SK-N-SH (cell line): ENCODE measurements at regions not wholly inside any gene's neighbourhood (a gene's known extent, or its start where the extent isn't known, plus 50 kb on each side); places are given as distances from the start of the nearest gene placed in this dataset.

Source experiments
- CTCF ChIA-PET: fragments of 300-600, 350-600 bp; formaldehyde crosslinking; extraction: SDS; loops from one replicate; lab custom pipeline; 2021; lab: Yijun Ruan, JAX
- POLR2A ChIA-PET: fragments of 350-600 bp; sonication (Branson Sonifier 250); formaldehyde crosslinking; extraction: SDS; loops from one replicate; lab custom pipeline; 2020; ENCODE audit warnings: antibody characterized with exemption, inconsistent platforms; lab: Yijun Ruan, JAX
- DNase-seq: peaks from one replicate; pipeline ENCODE4 v3.0.0; 2012
- H2AFZ ChIP-seq: fragments of 200-600 bp; sonication (generic); 2 replicates; pipeline ENCODE4 v1.8.1; 2016; ENCODE audit warnings: antibody characterized with exemption, mild to moderate bottlenecking, low read depth
- H3F3A ChIP-seq: fragments of 200-600 bp; sonication (generic); replicated peaks from 2 replicates; pipeline ENCODE3; 2016; ENCODE audit warnings: antibody characterized with exemption, mild to moderate bottlenecking; ENCODE audit not compliant: insufficient read depth
- H3K27ac ChIP-seq, 2 experiments: fragments of 200-500 bp in 1 of 2; fragments of 200-600 bp in 1 of 2; sonication (Bioruptor generic) in 1 of 2; sonication (generic), shearing (Covaris generic) in 1 of 2; 2 replicates each; pipeline versions ENCODE4 v1.5.1 to v1.6.1; 2014 to 2016; ENCODE audit warnings: low read depth in 2 of 2, inconsistent platforms in 1 of 2, low read length in 1 of 2, mild to moderate bottlenecking in 1 of 2, mixed read lengths in 1 of 2
- H3K27me3 ChIP-seq: fragments of 200-600 bp; sonication (generic), shearing (Covaris generic); 2 replicates; pipeline ENCODE4 v1.6.1; 2016; ENCODE audit warnings: mixed run types; ENCODE audit not compliant: insufficient read depth
- H3K36me3 ChIP-seq, 2 experiments: fragments of 200-500 bp in 1 of 2; fragments of 200-600 bp in 1 of 2; sonication (Bioruptor generic) in 1 of 2; sonication (generic) in 1 of 2; replicated peaks in 1 of 2; 2 replicates each; pipeline versions ENCODE3 to v1.5.1; 2014 to 2016; ENCODE audit warnings: low read length in 1 of 2, mild to moderate bottlenecking in 1 of 2; ENCODE audit not compliant: insufficient read depth in 2 of 2, control insufficient read depth in 1 of 2
- H3K4me1 ChIP-seq, 2 experiments: fragments of 200-500 bp in 1 of 2; fragments of 200-600 bp in 1 of 2; sonication (Bioruptor generic) in 1 of 2; sonication (generic), shearing (Covaris generic) in 1 of 2; 2 replicates each; pipeline versions ENCODE4 v1.5.1 to v1.6.1; 2014 to 2016; ENCODE audit warnings: low read depth in 1 of 2, low read length in 1 of 2, mixed run types in 1 of 2; ENCODE audit not compliant: insufficient read depth in 2 of 2, control insufficient read depth in 1 of 2
- H3K4me2 ChIP-seq: fragments of 200-600 bp; sonication (generic), shearing (Covaris generic); 2 replicates; pipeline ENCODE4 v1.6.1; 2017; ENCODE audit warnings: mixed run types
- H3K4me3 ChIP-seq, 2 experiments: fragments of 200-500 bp in 1 of 2; fragments of 200-600 bp in 1 of 2; sonication (Bioruptor generic) in 1 of 2; sonication (generic), shearing (Covaris generic) in 1 of 2; 2 replicates each; pipeline versions ENCODE4 v1.5.1 to v1.8.1; 2014 to 2016; ENCODE audit warnings: low read depth in 2 of 2, inconsistent platforms in 1 of 2, low read length in 1 of 2, mild to moderate bottlenecking in 1 of 2, mixed read lengths in 1 of 2, moderate library complexity in 1 of 2
- H3K79me2 ChIP-seq: fragments of 200-600 bp; sonication (generic); 2 replicates; pipeline ENCODE4 v1.8.1; 2017; ENCODE audit warnings: mild to moderate bottlenecking; ENCODE audit not compliant: insufficient read depth
- H3K9ac ChIP-seq: fragments of 200-600 bp; sonication (generic); 2 replicates; pipeline ENCODE4 v1.6.1; 2017; ENCODE audit warnings: mixed run types
- H3K9me2 ChIP-seq: fragments of 200-600 bp; sonication (generic); 2 replicates; pipeline ENCODE4 v1.6.1; 2017; ENCODE audit warnings: mixed run types
- H3K9me3 ChIP-seq: fragments of 200-600 bp; sonication (generic); 2 replicates; pipeline ENCODE4 v1.6.1; 2017; ENCODE audit warnings: mixed run types, mild to moderate bottlenecking, moderate library complexity
- H4K20me1 ChIP-seq: fragments of 200-600 bp; sonication (generic); 2 replicates; pipeline ENCODE4 v1.6.1; 2017; ENCODE audit warnings: mild to moderate bottlenecking, mixed run types; ENCODE audit not compliant: insufficient read depth
- GABPA ChIP-seq: IDR thresholded peaks from 2 replicates; pipeline ENCODE4 v1.4.0; 2012; ENCODE audit warnings: low read depth, mild to moderate bottlenecking
- GATA2 ChIP-seq: sonication (generic); formaldehyde crosslinking; IDR thresholded peaks from 2 replicates; pipeline ENCODE4 v1.5.0; 2020; ENCODE audit warnings: mild to moderate bottlenecking, missing genetic modification reagents
- TAF1 ChIP-seq: IDR thresholded peaks from 2 replicates; pipeline ENCODE4 v1.6.1; 2012; ENCODE audit warnings: low read depth, mild to moderate bottlenecking, low read length, moderate library complexity, borderline replicate concordance
- USF1 ChIP-seq: IDR thresholded peaks from 2 replicates; pipeline ENCODE4 v1.4.0; 2012; ENCODE audit warnings: low read depth, borderline replicate concordance
- USF2 ChIP-seq: fragments of 150-350 bp; IDR thresholded peaks from 2 replicates; pipeline ENCODE4 v1.6.1; 2017; ENCODE audit warnings: antibody characterized with exemption, low read length, low read depth, borderline replicate concordance
- ZBTB33 ChIP-seq: IDR thresholded peaks from 2 replicates; pipeline ENCODE4 v1.4.0; 2012; ENCODE audit warnings: low read depth, borderline replicate concordance
- WGBS: methylation state at CpG from one replicate; pipeline ENCODE4 v1.1.6; 2017; ENCODE audit warnings: low lambda C conversion rate; 5-methylcytosine and 5-hydroxymethylcytosine counted together
- TF ChIP-seq, protein P1 (sequence below): IDR thresholded peaks from 2 replicates; pipeline ENCODE4 v1.6.1; 2012; ENCODE audit warnings: mild to moderate bottlenecking, low read depth, low read length, moderate library complexity
- TF ChIP-seq, protein P2 (sequence below): IDR thresholded peaks from 2 replicates; pipeline ENCODE4; 2012

GRCh38 chr4:177671845-177672244 lies 229.6 kb upstream of the AGA start:
- H2AFZ ChIP-seq, result no peak overlapping the region
- H3K79me2 ChIP-seq, result no peaks in the 10 kb centered on the region
- no peaks in the 10 kb centered on the region for H4K20me1 ChIP-seq
- ChIA-PET CTCF (no interaction called here), POLR2A (no interaction called here)
- TF ChIP-seq, protein P1, sequence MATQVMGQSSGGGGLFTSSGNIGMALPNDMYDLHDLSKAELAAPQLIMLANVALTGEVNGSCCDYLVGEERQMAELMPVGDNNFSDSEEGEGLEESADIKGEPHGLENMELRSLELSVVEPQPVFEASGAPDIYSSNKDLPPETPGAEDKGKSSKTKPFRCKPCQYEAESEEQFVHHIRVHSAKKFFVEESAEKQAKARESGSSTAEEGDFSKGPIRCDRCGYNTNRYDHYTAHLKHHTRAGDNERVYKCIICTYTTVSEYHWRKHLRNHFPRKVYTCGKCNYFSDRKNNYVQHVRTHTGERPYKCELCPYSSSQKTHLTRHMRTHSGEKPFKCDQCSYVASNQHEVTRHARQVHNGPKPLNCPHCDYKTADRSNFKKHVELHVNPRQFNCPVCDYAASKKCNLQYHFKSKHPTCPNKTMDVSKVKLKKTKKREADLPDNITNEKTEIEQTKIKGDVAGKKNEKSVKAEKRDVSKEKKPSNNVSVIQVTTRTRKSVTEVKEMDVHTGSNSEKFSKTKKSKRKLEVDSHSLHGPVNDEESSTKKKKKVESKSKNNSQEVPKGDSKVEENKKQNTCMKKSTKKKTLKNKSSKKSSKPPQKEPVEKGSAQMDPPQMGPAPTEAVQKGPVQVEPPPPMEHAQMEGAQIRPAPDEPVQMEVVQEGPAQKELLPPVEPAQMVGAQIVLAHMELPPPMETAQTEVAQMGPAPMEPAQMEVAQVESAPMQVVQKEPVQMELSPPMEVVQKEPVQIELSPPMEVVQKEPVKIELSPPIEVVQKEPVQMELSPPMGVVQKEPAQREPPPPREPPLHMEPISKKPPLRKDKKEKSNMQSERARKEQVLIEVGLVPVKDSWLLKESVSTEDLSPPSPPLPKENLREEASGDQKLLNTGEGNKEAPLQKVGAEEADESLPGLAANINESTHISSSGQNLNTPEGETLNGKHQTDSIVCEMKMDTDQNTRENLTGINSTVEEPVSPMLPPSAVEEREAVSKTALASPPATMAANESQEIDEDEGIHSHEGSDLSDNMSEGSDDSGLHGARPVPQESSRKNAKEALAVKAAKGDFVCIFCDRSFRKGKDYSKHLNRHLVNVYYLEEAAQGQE, result no peak
- TF ChIP-seq, protein P2, sequence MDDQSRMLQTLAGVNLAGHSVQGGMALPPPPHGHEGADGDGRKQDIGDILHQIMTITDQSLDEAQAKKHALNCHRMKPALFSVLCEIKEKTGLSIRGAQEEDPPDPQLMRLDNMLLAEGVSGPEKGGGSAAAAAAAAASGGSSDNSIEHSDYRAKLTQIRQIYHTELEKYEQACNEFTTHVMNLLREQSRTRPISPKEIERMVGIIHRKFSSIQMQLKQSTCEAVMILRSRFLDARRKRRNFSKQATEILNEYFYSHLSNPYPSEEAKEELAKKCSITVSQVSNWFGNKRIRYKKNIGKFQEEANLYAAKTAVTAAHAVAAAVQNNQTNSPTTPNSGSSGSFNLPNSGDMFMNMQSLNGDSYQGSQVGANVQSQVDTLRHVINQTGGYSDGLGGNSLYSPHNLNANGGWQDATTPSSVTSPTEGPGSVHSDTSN, result no peak
- TF ChIP-seq USF1, result no peak
- no peak for TF ChIP-seq USF2
- no peak for TF ChIP-seq GABPA
- no peak for TF ChIP-seq TAF1
- TF ChIP-seq GATA2 (CRISPR knock-in tag), result no peak
- no peak for TF ChIP-seq ZBTB33
- peaks cover 5% of the 10 kb centered on the region; the same call in 1 of the 2 replicates for H3K9me2 ChIP-seq
- 2% methylated on average over 2 of the region's 2 CpGs for WGBS
- H3K27ac ChIP-seq, result no peak overlapping the region
- no peaks in the 10 kb centered on the region for H3K4me1 ChIP-seq
- no peak overlapping the region for H3K9ac ChIP-seq
- DNase-seq, result no peak
- no peak overlapping the region for H3K4me3 ChIP-seq
- H3K4me2 ChIP-seq, result no peak overlapping the region
- no peaks in the 10 kb centered on the region for H3K36me3 ChIP-seq
- no peaks in the 10 kb centered on the region for H3F3A ChIP-seq
- H3K27me3 ChIP-seq, result peaks cover 46% of the 10 kb centered on the region
- H3K9me3 ChIP-seq, result no peaks in the 10 kb centered on the region
